Stimulated activated CD8-positive, alpha-beta memory T cell treated with anti-CD3 and anti-CD28 coated beads, Interleukin-7, amount 100 ng/mL, for 4 hours (primary cell): ENCODE measurements at regions not wholly inside any gene's neighbourhood (a gene's known extent, or its start where the extent isn't known, plus 50 kb on each side); places are given as distances from the start of the nearest gene placed in this dataset.
"Not testable (repeated sequence)": the region's sequence is repeated elsewhere in the genome, so short reads cannot be mapped to it uniquely, and the experiment has no call there.

Source experiments
- DNase-seq, 2 donors: peaks; one replicate each; pipeline ENCODE4 v3.0.0-alpha.2; 2020; ENCODE audit warnings: low read depth in 2 of 2

GRCh38 chr10:36765782-36766414, 359.5 kb upstream of the ANKRD30A start:
- DNase-seq: no peak

GRCh38 chr10:36764823-36765222, 360.6 kb upstream of the ANKRD30A start:
- no peak for DNase-seq

- no peak for DNase-seq
These were observed 364.3 kb upstream of the ANKRD30A start for GRCh38 chr10:36761121-36761520.

GRCh38 chr10:36759141-36759805, 366.1 kb upstream of the ANKRD30A start:
- no peak for DNase-seq

- no peak for DNase-seq
These were observed 377.1 kb upstream of the ANKRD30A start for GRCh38 chr10:36748128-36748871.

- DNase-seq: no peak
These were observed 385.4 kb upstream of the ANKRD30A start for GRCh38 chr10:36739884-36740445.

- DNase-seq: no peak
These were observed 386.5 kb upstream of the ANKRD30A start for GRCh38 chr10:36738738-36739431.

- no peak for DNase-seq
These were observed 389.1 kb upstream of the ANKRD30A start for GRCh38 chr10:36736311-36736710.

GRCh38 chr10:36734590-36734989, 390.8 kb upstream of the ANKRD30A start:
- not testable (repeated sequence) for DNase-seq

- no peak for DNase-seq
These were observed 395.1 kb upstream of the ANKRD30A start for GRCh38 chr10:36730316-36730715.

GRCh38 chr10:36728626-36729025, 396.8 kb upstream of the ANKRD30A start:
- no peak for DNase-seq

GRCh38 chr10:36725581-36726520, 399.5 kb upstream of the ANKRD30A start:
- no peak for DNase-seq

GRCh38 chr10:36722777-36723176, 402.6 kb upstream of the ANKRD30A start:
- DNase-seq: no peak

GRCh38 chr10:36721871-36722270, 403.5 kb upstream of the ANKRD30A start:
- DNase-seq: no peak

- DNase-seq: no peak
These were observed 404.5 kb upstream of the ANKRD30A start for GRCh38 chr10:36720895-36721294.

GRCh38 chr10:36717118-36717517, 408.3 kb upstream of the ANKRD30A start:
- DNase-seq: no peak

- DNase-seq: no peak
These were observed 409.1 kb upstream of the ANKRD30A start for GRCh38 chr10:36716291-36716690.

- DNase-seq: no peak
These were observed 412.7 kb upstream of the ANKRD30A start for GRCh38 chr10:36712695-36713094.

GRCh38 chr10:36711361-36711760, 414.0 kb upstream of the ANKRD30A start:
- no peak for DNase-seq

- no peak for DNase-seq
These were observed 421.3 kb upstream of the ANKRD30A start for GRCh38 chr10:36704124-36704523.

- DNase-seq: no peak
These were observed 422.2 kb upstream of the ANKRD30A start for GRCh38 chr10:36703179-36703578.
